HG03520 (cell line): ENCODE measurements at regions not wholly inside any gene's neighbourhood (a gene's known extent, or its start where the extent isn't known, plus 50 kb on each side); places are given as distances from the start of the nearest gene placed in this dataset.

Experiments used
- ATAC-seq: cut with Tn5 transposase; IDR thresholded peaks from one replicate; pipeline ENCODE4 v1.9.1; 2021; ENCODE audit warnings: mild to moderate bottlenecking, moderate library complexity; ENCODE audit not compliant: unreplicated experiment

GRCh38 chrX:7233580-7234406 lies 85.8 kb upstream of the PUDP start:
- ATAC-seq = no peak

- no peak for ATAC-seq
Measured at GRCh38 chrX:7228226-7228625, 80.3 kb upstream of the PUDP start.

- ATAC-seq = no peak
Measured at GRCh38 chrX:7225338-7225737, 77.4 kb upstream of the PUDP start.

- ATAC-seq = no peak
Measured at GRCh38 chrX:7223271-7223670, 75.3 kb upstream of the PUDP start.

GRCh38 chrX:7220121-7220520 lies 72.2 kb upstream of the PUDP start:
- ATAC-seq = no peak

GRCh38 chrX:7219153-7219705 lies 71.3 kb upstream of the PUDP start:
- ATAC-seq = no peak

GRCh38 chrX:7218321-7219152 lies 70.6 kb upstream of the PUDP start:
- ATAC-seq = no peak

GRCh38 chrX:7216981-7217587 lies 69.1 kb upstream of the PUDP start:
- ATAC-seq = no peak

GRCh38 chrX:7215842-7216241 lies 67.9 kb upstream of the PUDP start:
- ATAC-seq = no peak

- no peak for ATAC-seq
Measured at GRCh38 chrX:7214251-7214650, 66.3 kb upstream of the PUDP start.

GRCh38 chrX:7205037-7205577 lies 57.2 kb upstream of the PUDP start:
- no peak for ATAC-seq

GRCh38 chrX:7204619-7205018 lies 56.7 kb upstream of the PUDP start:
- no peak for ATAC-seq

- no peak for ATAC-seq
Measured at GRCh38 chrX:7202206-7202605, 54.3 kb upstream of the PUDP start.

GRCh38 chrX:7201496-7201895 lies 53.5 kb upstream of the PUDP start:
- ATAC-seq = no peak

GRCh38 chrX:7198499-7198898 lies 50.5 kb upstream of the PUDP start:
- no peak for ATAC-seq
